ENCODE measurements at regions not wholly inside any gene's neighbourhood (a gene's known extent, or its start where the extent isn't known, plus 50 kb on each side); places are given as distances from the start of the nearest gene placed in this dataset.

DNA sequence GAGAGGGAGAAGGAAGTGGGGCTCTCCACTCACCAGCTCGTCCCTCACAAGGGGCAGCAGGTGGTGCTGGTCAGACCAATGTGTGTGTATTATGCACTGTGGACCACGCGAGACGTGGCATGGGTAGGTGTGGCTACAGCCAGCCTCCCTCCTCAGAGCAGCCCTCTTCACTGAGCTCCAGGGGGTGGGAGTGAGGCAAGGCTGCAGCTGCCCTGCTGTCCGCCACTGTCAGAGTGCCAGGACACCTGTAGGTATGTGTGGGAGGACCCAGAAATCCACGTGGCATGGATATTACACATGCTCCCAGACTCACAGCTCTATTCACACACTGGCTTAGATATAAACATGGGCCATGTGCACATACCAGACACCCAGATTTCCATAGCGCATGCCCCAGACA is 90.3 kb downstream of the VEGFA start:
- no peak for DNase-seq (ENCODE audit: extremely low read depth, low read depth)

DNA sequence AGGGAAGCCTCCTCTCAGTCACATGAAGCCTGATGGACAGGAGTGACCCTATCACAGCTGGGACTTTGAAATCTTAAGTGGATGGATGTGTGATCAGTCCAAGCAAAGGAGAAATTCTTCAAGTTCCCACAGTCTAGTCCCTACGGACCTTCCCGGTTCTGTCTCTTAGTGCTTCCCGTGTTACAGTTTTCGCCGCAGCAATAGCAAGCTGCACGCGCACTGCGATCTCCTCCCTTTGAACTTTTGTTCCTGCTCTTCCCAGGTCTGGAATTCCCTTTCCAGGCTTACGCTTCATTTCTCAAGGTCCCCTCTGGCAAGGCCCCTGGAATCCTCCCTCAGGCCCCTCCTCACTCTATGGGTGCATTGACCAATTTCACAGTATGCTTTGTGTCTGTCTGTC is 89.2 kb downstream of the VEGFA start:
- no peak for DNase-seq (ENCODE audit: extremely low read depth, low read depth)

DNA sequence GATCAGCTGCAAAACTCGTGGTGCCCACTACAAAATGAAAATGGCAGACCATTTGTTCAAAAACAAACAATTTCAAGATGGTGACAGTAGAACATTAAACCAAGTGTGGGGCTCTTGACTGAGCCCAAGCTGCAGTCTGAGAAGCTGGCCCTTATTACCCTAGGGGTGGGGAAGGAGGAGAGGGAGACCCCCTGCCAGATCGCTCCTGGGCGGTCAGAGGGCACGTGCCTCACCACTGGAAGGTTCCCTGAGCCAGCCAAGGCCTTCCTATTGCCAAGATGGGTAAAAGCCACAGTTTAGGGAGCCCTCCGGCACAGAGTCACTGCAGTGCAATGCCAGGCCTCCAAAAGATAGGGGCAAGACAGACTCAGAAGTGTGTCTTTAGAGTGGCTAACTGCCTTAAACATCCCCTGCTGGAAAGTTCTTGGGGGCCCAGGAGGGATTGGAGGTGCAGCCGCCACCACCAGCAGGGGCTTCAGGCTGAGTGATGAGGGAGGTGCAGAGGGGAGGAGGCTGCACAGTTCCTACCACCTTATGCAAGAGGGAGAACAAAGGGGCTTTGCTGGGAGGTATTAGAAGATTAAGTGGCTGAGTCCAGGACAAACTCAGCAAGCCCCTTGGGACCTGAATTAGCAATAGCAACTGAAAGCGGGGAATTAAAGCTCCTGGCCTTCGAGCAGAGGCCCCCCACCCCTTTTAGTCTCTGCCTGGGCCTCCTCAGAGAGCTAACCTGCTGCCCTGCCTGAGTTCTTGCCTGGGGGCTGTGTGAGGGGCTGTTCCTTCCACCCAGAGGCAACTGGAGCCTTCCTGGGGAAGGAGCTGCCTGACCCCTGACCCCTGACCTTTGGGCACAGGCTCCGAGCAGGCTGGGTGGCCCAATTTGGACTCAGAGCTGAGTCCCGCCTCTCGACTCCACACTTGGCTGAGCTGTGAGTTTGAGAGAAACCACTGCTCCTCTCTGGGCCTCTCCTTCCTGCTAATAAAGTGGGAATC is 88.4 kb downstream of the VEGFA start:
- DNase-seq (ENCODE audit: extremely low read depth, low read depth), result no peak

DNA sequence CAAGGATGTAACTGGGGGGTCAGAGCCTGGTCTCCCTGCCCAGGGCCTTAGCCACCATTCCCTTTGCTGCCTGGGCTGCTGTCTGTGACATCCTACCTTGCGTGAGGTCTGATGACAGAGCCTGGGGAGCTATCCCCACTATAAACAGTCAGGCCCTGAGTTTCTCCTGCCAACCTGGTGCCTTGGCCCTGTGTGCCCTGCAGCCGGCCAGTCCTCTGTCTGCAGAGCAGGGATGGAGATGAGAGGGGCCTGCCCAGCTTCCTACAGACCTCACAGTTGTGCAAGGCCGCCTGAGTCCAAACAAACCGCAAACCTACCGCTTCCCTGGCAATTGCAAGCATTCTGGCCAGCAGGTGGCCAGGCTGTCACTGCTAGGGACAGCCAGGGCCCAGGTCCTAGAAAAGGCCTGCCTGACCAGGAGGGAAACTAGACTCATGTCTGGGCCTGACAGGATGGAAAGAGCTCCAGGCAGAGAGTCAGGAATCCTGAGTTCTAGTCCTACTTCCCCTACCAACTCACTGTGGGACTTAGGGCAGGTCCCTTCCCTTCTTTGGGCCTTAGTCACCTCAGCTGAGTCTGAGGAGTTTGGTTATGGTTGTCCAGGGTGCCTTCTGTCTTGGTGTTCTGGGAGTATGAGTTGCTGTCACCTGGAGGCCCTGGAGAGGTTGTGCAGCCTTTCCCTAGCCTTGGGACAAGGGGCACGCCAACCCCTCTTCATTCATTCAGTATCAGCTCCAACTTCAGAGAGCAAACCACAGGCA is 86.2 kb downstream of the VEGFA start:
- DNase-seq (ENCODE audit: extremely low read depth, low read depth), result peak; percentile 12

DNA sequence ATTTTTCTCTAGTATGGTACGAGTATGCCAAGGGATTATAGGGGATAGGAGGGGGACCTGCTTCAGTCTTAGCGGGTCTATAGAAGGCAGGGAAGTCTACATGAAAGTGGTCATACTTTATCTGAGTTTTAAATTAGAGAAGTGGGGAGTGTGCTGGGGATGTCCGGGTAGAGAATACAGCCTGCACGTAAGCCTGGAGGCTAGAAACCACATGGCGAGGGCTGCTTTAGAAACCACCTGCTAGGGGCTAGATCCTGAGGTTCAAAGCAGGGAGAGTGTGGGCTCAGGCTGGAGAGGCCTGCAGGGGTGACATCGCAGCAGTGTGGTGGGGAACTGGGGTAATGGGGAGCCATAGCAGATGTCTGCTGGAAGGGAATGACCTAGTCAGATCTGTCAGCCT is 85.2 kb downstream of the VEGFA start:
- no peak for DNase-seq (ENCODE audit: extremely low read depth, low read depth)

DNA sequence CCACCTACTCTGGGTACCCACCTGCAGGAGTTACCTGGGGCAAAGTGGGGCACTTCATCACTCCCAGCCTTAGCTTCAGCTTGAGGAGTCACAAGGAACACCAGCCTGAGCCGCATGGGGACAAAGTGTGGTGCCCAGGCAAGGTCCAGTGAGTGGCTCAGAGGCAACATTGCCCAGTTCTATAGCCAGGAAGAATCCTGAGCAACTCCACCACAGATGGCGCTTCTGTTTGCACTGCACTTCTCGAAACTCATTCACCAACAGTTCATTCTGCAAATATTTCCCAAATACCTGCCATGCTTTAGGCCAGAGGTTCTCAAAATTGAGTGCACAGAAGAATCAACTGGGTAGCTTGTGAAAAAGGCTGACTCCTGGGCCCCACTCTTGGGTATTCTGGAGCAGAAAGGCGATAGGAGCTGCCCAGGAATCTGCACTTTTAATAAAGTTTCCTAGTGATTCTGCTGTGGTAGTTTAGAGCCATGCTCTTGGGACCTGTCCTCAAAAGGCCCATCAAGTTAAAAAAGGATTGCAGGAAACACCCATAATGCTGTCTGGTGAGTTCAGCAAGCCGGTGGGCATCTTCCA is 83.1 kb downstream of the VEGFA start:
- no peak for DNase-seq (ENCODE audit: extremely low read depth, low read depth)

DNA sequence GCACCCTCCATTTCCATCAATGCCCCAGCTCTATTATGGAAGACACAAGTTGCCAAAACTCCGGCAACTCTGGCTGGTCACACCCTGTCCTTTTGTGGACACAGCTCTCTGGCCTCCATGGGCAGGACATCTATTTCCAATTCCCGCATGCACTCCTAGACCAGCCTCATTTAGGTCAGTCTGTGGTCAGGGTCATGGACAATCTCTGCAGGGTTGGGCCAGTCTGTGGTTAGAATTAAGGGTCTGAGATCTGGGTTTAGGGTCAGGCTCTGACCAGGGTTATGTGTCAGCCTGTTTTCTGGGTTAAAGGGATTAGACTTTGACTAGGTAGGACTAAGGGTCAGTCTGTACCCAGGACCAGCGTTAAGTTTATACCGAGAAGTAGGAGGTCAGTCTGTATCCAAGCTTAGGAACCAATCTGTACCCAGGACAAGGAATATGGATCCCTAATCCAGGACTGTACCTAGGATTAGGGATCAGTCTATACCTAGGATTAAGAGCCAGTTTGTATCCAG is 82.4 kb downstream of the VEGFA start:
- no peak for DNase-seq (ENCODE audit: extremely low read depth, low read depth)

DNA sequence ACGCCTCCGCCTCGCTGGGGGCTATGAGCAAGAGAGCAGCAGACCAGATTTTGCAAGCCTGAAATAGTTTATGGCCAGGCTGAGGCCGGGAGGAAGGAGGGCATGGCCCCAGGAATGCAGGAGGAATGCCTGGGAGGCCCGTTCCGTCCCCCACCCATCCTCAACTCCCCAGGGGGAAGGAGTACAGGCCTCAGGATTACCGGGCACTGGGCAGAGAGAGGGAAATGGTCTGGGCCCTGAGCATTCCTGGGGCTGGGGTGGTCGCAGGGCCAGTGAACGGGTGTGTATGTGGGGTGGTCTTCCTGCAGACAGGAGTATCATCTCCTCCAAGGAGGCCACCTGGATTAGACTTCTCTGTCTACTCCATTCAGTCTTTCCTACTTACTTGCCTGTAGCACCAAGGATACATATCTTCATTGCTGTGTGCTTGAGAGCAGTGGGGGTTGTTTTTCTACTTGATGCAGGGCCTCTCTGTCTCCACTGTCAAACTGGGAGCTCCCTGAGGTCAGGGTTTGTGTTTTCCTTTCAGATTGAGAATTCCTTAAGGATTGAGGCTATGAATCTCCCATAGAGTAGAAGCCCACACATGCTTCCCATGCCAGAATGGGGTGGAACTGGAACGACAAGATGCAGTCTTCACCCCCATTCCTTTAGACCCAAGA is 81.3 kb downstream of the VEGFA start:
- no peak for DNase-seq (ENCODE audit: extremely low read depth, low read depth)

DNA sequence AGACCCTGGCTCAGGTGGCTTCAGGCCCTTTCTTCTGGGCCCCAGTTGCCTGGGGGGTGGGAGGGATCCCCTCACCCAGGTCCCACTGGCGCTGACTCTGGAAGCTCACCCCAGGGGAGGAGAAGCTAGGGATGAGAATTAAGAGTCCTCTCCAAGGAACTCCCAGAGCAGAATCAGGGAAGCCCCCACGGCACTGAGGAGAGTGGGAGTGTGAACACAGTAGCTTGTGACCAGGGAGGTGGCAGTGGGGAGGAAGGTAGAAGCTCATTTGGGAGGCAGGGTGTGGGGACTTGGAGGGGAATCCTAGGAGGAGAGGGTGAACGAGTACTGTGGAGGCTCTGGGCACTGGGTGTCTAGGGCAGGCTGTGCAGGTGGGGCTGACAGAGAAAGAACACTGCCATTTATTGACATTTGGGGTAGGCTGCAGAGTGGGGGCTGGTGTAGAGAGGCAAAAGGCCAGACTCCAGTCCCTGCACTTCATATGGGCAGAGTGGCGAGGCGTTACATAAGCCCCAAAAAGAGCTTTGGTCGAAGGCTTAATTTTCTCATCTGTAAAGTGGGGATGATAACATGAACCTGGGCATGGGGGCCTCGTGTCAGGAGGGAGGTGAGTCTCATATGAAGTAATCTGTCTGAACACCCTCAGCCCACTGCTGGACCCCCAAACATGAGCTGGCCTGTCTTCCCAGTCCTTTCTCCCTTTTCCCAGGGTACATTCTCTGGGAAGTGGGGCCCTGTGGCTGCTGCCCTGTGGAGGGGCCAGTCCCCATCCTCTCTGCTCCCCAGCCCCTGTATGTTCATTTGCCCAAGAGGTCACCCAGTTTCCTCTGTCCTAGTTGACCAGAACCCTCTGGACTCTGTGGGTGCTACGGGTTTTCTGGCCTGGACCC is 80.5 kb downstream of the VEGFA start:
- DNase-seq (ENCODE audit: extremely low read depth, low read depth), result no peak

DNA sequence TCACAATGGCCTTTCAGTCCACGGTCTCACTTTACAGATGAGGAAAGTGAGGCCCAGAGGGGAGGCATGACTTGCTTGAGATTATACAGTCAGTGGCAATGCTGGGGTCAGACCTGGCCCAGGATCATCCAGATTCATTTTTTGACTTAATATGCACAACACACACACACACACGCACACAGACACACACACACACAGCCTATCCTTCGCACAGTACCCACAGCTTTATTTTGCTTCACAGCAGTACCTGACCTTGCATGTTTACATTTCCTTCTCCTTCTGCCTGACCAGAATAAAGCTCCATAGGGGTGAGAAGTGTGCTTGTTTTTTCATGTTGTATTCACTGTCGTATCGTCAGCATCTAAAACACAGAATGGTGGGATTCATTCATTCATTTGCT is 79.8 kb downstream of the VEGFA start:
- DNase-seq (ENCODE audit: extremely low read depth, low read depth), result no peak

DNA sequence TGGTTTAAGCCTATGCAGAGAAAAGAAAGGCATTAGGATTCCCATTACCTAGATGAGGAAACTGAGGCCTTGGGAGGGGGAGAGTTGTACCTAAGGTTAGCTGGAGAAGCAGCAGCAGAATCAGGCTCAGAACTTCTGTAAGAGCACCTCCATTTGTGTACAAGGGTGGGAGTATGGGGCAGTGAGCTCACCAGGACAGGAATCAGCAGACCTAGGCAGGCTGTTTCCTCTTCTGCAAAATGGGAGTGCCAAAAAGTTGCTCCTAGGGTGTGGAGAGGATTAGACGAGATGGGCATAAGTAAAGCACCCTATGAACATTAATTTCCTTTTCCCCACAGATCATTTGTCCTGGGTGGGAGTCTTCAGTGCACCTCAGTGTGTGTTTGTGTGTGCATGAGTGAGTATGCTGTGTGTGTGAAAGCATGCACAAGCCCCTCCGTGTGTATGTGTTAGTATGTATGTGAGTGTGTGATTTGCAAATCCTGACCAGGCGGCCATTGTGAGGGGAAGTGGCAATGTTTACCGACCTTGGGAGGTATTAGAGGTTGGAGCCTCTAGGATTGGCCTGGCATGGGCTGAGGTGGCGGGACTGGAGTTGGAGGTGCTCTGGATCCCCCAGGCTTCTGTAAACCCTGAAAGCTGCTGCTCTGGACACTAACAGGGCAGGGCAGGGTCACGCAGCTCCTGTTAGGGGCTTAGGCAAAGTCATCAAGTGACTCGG is 78.8 kb downstream of the VEGFA start:
- no peak for DNase-seq (ENCODE audit: extremely low read depth, low read depth)

DNA sequence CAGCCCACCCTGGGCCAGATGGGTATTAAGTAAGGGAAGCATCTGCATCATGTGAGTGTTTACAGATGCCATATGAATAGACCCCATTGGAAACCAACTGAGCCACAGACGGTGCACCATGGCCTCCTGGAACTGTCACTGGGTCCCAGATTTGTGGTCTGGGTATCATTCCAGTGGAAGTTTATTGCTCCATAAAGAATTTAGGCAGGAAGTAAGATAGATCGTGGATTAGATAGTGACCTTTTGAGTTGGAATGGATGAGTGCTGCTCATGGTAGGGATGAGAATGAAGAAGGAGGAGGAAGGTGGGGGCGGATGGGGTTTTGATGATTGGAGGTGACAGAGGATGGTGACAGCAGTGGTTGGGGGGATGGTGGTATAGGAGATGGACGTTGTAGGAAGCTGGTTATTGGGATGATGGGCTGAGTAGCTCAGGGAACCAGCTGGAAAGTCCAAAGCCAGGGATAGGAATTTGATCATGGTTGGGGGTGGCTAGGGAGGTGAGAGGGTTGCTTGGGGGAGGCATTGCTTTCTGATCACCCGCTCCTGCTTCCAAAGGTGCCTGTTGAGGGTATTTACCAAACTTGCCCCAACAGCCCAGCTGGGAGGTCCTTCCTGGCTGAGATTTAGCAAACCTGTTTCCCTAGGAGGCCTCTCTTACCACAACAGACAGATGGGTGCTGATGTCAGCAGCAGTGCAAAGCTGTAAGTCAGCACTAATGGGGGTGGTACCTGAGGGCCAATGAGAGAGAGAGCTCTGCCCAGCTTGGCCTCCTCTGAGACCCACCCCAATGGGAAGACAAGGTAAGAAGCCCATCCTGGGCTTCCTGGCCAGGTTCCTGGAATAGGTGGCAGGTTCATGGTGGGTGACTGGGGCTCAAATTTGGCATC is 78.0 kb downstream of the VEGFA start:
- no peak for DNase-seq (ENCODE audit: extremely low read depth, low read depth)

DNA sequence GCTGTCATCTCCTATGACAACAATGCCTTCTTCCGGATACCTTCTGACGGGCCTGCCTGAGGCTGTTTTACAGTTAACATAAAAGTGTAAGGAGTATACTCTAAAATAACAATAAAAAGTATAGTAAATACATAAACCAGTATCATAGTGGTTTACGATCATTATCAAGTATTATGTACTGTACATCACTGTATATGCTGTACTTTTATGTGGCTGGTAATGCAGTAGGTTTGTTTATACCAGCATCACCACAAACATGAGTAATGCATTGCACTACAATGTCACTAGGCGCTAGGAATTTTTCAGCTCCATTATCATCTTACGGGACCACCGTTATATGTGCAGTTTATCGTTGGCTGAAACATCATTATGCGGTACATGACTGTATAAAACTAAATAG is 76.5 kb downstream of the VEGFA start:
- no peak for DNase-seq (ENCODE audit: extremely low read depth, low read depth)

DNA sequence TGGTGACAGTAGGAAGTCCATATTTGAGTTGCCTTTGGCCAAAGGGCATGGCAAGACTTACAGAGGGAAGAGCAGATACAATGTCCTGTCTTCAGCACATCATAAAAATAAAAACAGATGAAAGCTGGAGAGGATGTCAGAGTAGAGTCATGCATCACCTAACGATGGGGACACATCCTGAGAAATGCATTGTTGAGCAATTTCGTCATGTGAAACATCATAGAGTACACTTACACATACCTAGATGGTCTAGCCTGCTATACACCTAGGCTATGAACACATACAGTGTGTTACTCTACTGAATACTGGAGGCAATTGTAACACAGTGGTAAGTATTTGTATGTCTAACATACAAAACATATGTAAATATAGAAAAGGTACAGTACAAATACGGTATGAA is 75.6 kb downstream of the VEGFA start:
- DNase-seq (ENCODE audit: extremely low read depth, low read depth), result no peak

DNA sequence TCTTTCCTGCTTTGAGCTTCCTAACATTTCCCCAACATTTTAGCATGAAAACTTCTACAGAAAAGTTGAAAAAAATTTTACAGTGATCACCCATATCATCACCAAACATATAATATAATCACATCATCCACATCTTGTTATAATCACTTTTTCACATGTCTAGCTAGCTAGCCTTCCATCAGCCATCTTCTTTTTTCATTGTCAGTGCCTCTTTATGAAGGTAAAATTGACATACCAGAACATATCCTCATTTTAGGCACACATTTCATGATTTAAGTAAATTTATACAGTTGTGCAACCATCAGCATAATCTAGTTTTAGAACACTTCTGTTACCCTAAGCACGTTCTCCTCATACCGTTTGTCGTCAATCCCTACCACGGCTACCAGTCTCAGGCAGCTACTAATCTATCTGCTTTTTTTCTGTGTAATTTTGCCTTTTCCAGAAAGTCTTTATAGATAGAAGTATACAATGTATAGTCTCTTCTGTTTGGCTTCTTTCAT is 73.7 kb downstream of the VEGFA start:
- no peak for DNase-seq (ENCODE audit: extremely low read depth, low read depth)

DNA sequence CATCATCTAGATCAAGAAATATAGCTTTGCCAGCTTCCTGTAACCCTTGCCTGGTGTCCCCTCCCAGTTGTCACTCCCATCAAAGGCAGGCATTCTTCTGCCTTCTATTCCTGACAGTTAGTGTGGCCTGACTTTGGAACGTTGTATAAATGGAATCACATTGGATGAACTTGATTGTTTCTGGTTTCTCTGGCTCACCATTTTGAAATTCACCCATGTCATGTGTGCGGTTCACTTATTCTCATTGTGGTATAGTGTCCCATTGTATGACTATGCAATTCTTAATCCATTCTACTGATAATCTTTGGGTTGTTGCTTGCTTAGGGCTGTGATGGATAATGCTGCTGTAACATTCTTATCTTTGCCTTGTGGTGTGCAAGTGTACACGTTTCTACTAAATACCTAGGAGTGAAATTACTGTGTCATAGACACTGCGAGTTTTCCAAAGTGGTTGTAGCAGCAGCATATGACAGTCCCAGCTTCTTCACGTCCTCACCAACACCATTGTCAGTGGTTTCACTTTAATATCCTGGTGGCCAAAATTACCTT is 73.2 kb downstream of the VEGFA start:
- no peak for DNase-seq (ENCODE audit: extremely low read depth, low read depth)

DNA sequence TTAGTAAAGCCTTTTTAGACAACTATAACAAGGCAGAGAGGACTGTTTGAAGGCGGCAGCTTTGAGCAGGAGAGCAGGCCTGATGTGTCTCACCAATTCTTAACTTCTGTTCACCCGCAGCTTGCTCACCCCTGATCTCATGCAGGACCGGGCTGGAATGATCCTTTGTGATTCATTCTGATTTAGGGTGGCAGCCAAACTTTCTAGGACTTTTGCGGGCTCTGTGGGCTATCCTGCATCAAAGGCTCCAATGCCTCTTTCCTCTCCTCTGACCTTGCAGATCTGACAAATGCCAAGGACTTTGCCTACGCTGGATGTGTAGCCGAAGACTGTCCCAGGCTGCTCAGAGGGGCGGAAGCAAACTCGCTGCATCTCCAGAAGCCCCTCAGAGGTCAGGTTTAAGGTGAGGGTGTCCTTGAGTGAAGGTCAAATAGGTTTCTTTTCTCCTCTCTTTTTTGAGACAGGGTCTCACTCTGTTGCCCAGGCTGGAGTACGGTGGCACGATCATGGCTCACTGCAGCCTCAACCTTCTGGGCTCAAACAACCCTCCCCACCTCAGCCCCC is 72.3 kb downstream of the VEGFA start:
- DNase-seq (ENCODE audit: extremely low read depth, low read depth), result no peak

All from NCI-H460 (cell line).